DMS 273 (cell line): ENCODE measurements at regions not wholly inside any gene's neighbourhood (a gene's known extent, or its start where the extent isn't known, plus 50 kb on each side); places are given as distances from the start of the nearest gene placed in this dataset.
"Not testable (repeated sequence)": the region's sequence is repeated elsewhere in the genome, so short reads cannot be mapped to it uniquely, and the experiment has no call there.

Source experiments
- DNase-seq: peaks from one replicate; lab custom pipeline; 2025; ENCODE audit not compliant: unreplicated experiment; lab: John Stamatoyannopoulos, UW

- no peak for DNase-seq
These were observed 943.5 kb downstream of the TRIB2 start for GRCh38 chr2:13660231-13660630.

DNA sequence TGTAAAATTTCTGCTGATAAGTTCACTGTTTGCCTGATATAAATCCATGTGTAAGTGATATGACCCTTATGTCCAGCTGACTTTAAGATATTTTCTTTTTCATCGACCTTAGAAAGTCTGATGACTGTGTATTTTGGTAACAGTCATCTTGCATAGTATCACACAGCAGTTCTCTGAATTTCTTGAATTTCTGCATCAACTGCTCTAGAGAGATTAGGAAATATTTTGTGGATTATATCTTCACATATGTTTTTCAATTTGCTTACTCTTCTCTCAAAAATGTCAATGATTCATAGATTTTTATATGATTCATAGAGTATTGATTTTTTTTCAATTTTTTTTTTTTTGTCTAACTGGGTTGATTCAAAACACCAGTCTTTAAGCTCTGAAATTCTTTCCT is 945.3 kb downstream of the TRIB2 start:
- no peak for DNase-seq

- DNase-seq = no peak
These were observed 950.1 kb downstream of the TRIB2 start for GRCh38 chr2:13666582-13667414.

- no peak for DNase-seq
These were observed 950.6 kb downstream of the TRIB2 start for GRCh38 chr2:13667415-13667757.

- no peak for DNase-seq
These were observed 952.9 kb downstream of the TRIB2 start for GRCh38 chr2:13669607-13670006.

DNA sequence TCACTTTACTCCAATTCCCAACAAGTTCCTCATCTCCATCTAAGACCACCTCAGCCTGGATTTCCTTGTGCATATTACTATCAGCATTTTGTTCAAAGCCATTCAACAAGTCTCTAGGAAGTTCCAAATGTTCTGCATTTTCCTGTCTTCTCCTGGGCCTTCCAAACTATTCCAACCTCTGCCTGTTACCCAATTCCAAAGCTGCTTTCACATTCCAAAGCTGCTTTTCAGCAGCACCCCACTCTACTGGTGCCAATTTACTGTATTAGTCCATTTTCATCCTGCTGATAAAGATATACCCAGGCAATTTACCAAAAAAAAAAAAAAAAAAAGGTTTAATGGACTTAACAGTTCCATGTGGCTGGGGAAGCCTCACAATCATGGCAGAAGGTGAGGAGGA is 957.1 kb downstream of the TRIB2 start:
- DNase-seq = not testable (repeated sequence)

DNA sequence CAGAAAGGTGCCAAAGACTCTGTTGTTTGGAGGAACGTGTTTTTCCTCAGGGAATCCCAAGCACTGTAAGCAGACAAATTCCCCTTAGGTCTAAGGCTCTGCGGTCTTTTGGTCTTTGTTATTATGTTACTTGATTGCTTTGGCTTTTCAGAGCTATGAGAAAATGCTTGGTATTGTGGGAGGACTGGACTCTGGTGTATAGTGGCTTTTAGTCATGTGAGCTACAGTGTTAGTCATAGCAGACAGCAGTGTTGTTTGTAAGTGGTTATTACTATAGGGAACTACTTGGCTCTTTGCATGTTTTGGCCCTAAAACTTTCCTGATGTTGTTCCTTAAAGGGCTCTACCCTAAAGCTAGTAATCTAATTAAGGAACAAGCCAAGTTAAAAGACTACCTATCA is 956.2 kb upstream of the LRATD1 start:
- DNase-seq = no peak

DNA sequence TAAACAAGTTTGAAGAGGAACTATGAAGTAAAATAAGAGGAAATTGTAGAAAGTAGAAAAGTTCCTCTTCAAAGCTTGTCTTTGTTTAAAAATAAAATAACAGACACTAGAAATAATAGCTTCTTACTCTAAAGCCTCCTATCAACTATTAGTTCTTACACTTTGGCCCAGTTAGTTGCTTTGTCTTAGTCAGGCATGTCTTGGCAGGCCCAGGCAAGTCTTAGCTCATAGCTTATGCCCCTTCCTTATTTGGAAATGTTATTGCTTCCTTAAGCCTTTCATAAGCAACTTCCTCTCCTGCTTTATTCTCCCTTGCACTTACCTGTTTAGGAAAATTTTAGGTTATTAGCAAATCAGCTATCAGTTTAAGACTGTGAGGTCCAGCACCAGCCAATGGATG is 950.6 kb upstream of the LRATD1 start:
- DNase-seq = peak; percentile 2

GRCh38 chr2:13682540-13683272 is 949.8 kb upstream of the LRATD1 start:
- DNase-seq = peak; percentile 63

GRCh38 chr2:13686262-13686661 is 946.3 kb upstream of the LRATD1 start:
- DNase-seq = no peak

- no peak for DNase-seq
These were observed 937.8 kb upstream of the LRATD1 start for GRCh38 chr2:13694673-13695072.

DNA sequence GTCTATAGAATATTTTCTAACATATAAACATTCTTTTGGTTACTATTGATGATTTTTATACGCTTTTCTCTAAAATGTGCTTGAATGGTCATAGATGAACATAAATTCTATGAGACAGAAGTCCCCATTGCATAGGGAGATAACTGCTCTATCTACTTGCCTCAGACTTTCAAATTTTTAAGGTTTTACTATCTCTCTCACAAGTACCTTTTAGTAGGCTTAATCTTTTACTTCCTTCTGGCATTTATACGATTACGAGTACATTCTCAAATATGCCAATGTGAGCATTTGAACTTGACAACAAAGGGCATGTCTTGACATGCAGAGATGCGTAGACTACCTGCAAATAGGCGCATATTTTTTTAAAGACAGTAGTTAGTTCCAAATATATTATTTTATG is 935.9 kb upstream of the LRATD1 start:
- DNase-seq = no peak

DNA sequence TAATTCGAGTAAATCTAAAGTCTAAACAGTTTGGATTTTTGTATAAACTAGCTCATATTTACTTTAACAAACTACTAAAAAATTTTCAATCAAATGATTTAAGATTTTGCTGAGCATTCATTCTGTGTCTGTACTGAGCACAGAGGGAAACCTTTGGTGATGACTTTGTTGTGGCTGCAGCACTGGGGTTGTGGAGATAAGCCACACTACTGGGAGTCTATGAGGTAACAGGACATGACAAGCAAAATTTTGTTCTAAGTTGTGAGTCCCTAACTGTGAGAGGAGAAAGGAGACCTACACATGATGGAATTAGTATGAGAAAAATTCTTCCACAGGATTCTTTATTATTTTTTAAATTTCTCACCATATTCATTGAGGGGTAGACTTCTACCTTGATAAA is 933.7 kb upstream of the LRATD1 start:
- DNase-seq = no peak

DNA sequence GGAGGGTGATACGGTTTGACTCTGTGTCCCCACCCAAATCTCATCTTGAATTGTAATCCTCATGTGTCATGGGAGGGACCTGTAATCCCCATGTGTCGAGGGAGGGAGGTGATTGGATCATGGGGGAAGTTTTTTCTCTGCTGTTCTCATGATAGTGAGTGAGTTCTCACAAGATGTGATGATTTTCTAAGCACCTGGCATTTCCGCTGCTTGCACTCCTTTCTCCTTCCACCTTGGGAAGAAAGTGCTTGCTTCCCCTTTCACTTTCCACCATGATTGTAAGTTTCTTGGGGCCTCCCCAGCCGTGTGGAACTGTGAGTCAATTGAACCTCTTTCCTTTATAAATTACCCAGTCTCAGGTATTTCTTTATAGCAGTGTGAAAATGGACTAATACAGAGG is 932.6 kb upstream of the LRATD1 start:
- not testable (repeated sequence) for DNase-seq

- DNase-seq = no peak
These were observed 921.4 kb upstream of the LRATD1 start for GRCh38 chr2:13711154-13711553.

DNA sequence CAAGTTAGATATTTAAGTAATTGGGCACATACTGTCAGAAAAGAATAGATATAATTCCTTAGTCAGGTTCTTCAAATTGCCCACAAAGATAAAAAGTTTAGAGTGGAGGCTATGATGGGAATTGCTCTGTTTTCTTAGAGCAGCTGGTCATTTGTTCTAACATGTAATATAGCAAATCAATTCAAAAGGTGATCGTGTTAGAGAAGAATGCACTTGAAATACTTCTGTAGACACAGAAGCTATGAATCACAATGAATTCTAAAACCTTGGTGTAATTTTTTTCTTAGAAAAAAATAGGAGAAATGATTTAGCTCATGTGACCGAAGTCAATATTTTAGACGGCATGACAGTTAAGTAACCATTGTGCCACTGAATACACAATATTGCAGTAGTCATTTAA is 918.1 kb upstream of the LRATD1 start:
- no peak for DNase-seq

- no peak for DNase-seq
These were observed 906.6 kb upstream of the LRATD1 start for GRCh38 chr2:13725945-13726344.

DNA sequence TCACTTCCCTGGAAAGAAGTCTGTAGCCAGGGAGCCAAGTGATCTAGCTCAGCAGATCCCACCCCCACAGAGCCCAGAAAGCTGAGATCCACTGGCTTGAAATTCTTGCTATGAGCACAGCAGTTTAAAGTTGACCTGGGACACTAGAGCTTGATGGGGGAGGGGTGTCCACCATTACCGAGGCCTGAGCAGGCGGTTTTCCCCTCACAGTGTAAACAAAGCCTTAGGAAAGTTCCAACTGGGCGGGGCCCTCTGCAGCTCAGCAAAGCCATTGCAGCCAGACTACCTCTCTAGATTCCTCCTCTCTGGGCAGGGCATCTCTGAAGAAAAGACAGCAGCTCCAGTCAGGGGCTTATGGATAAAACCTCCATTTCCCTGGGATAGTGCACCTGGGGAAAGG is 887.2 kb upstream of the LRATD1 start:
- DNase-seq = no peak

DNA sequence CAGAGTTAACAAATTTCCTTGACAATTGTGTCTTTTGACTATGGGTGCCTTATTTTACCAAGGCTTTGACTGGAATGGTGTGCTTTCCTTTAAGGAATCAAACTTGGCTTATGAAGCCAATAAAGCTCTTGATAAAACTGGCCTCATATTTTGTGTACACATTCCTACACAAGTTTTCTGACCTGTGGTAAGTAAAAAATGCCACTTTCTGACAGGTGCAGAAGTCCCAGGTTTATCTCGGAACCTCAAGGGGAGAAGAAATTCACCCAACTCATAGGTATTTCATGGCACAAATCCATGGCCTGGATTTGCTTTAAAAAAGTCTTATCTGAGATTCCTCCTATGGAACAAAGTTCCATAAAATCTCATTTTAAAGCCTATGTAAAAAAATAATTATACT is 880.6 kb upstream of the LRATD1 start:
- DNase-seq = no peak

DNA sequence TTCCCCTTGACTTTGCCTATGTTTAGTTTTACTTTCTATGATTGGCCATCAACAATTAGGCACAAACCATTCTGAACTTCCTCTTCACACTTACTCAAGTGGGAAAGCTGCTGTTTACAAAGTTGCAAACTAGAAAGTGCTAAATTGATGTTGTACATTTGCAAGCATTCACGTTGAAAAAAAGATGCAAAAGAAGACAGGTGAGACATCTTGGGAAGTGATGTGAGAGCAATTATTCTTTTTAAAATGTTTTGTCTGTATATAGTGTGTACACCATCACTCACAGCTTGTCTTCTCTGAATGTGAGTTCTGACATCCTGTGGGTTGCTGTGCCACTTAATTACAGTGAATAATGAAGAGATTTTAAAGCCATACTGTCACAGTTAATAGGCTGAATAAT is 874.1 kb upstream of the LRATD1 start:
- DNase-seq = no peak

DNA sequence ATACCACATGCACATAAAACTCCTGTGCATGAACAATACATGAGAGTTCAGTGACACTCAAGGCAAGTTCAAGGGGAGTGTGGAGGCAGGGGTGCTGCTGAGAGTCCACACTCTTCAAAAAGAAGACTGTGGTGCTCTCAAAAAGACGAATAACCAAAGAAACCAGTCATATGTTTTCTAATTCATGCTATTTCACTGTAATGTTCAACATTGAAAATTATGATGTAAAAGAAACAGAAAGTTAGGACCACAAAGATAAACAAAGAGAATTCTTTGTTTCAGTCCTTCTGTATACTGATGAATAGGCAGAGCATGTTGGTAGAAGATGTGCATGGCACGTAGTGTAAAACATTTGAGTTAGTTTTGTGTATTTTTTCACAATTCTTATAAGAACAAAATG is 864.2 kb upstream of the LRATD1 start:
- DNase-seq = no peak

DNA sequence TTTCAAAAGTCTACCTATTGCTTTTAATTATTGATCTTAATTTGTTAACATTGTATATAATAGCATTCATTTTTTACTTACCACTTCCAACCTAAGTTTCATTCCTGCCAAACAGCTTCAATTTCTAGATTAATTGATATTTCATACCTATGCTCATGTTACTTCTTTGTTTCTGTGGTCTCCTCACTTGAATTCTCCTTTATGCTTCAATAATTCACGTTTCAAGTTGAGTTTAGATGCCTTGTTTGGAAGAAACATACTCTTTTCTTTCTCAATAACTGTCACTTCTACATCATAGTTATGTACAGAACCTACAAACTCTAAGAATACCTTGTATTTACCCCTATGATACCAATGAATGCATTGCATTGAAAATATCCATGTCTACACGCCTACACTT is 862.2 kb upstream of the LRATD1 start:
- no peak for DNase-seq

DNA sequence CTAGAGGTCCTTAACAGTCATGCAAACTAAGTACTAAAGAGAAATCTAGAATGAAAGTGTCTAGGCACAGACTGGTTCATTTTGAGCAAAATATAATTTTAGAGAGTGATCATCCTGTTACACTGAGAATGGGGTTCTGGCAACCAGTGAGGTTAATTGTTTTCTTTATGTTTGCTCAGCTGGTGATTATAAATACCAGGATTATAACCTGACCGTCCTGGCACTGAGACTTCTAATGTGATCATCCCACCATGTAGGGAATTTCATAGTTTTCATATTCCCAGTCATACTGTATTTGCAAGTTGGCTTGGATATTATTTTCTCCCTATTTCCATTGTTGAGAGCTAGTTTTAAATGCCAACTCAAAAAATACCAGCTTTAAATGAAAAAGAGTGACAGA is 852.5 kb upstream of the LRATD1 start:
- no peak for DNase-seq
